Stimulated activated CD8-positive, alpha-beta memory T cell treated with anti-CD3 and anti-CD28 coated beads, Interleukin-12 subunit alpha, Interleukin-12 subunit beta, amount 100 ng/mL, for 24 hours (primary cell): ENCODE measurements at regions not wholly inside any gene's neighbourhood (a gene's known extent, or its start where the extent isn't known, plus 50 kb on each side); places are given as distances from the start of the nearest gene placed in this dataset.

Experiments
- DNase-seq: peaks from one replicate; pipeline ENCODE4 v3.0.0-alpha.2; 2020; ENCODE audit errors: extremely low read depth

DNA sequence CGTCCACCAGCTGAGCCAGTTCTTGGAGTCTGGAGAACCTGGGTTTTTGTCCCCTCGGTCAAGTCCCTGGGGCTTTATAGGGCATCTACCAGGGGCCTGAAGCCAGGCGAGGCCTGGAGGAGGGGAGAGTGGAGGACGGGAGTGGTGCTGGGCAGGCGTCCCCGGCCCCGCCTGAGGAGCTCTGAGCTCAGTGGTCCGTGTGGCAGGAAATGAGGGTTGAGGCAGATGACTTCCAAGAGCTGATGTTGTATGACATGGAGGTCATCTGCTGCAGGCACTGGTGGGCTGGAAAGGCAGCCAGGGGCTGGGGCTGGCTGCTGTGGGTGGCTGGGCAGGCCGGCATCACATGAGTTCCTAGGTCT lies 118.5 kb upstream of the HS6ST1 start:
- no peak for DNase-seq

DNA sequence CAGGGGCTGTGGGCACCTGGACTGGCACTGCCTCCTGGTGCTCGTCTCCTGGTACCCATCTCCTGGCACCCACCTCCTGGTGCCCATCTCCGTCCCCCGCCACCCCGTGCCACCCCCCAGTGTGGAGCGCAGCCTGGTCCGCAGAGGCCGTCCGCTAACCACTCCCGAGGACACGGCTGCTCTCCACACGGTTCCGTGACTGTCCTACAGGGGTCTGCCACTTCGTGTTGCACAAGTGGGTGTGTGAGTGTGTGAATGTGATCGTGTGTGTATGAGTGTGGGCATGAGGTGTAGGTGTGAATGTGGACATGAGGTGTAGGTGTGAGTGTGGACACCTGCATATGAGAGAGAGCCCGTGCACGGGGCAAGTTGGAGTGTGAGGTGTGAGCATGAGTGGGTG lies 119.4 kb upstream of the HS6ST1 start:
- no peak for DNase-seq

DNA sequence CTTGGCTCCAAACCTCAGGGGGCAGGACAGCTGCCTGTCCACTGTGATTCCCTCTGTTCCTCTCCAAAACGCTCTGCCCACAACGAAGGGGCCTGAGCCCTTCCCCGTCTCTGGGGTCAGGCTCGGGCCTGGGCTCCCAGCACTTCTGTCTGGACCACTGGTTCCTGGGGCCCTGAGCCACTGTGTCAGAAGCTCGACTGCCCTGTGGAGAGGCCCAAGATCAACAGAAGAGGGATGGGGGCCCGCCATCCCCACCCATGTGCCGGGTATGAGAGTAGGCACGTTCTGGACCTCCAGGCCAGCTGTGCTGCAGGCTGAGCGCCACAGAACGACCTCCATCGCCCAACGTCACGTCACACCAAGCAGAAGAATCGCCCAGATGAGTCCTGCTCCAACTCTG lies 119.9 kb upstream of the HS6ST1 start:
- DNase-seq: no peak

DNA sequence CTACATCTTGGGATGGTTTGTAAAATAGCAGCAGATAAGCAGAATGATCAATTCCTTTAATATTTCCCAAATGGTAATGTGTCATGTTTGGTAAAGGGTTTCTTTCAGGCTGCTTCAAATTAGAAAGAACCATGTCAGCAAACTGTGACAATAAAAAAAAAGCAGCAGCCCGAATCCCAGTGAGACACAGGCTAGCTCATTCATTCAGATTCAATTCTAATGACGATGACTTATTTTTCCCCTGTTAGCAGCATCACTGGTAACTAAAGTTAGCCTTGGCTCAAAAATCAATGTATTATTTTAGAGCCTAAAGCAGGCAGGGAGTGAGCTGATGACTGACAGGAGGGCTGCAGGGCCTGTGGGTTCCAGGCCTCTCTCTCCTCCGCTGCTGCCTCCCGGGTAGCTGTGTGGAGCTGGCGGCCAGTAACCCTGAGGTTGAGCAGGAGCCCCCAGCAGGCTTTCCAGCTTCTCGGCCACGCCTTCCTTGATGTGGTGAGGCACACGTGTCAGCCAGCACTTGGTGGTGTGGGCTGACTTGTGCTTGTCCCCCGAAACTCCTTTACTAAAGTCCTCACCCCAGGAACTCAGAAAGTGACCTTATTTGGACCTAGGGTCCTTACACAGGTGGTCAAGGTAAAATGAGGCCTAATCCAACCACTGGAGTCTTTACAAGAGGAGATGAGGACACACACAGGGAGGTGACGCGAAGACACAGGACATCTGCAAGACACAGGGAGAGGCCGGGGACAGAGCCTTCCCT lies 120.5 kb upstream of the HS6ST1 start:
- DNase-seq: no peak

GRCh38 chr2:128439791-128440665 lies 121.4 kb upstream of the HS6ST1 start:
- DNase-seq: no peak

- DNase-seq: no peak
Measured at GRCh38 chr2:128440666-128441340, 122.1 kb upstream of the HS6ST1 start.

GRCh38 chr2:128441341-128442052 lies 122.8 kb upstream of the HS6ST1 start:
- no peak for DNase-seq

DNA sequence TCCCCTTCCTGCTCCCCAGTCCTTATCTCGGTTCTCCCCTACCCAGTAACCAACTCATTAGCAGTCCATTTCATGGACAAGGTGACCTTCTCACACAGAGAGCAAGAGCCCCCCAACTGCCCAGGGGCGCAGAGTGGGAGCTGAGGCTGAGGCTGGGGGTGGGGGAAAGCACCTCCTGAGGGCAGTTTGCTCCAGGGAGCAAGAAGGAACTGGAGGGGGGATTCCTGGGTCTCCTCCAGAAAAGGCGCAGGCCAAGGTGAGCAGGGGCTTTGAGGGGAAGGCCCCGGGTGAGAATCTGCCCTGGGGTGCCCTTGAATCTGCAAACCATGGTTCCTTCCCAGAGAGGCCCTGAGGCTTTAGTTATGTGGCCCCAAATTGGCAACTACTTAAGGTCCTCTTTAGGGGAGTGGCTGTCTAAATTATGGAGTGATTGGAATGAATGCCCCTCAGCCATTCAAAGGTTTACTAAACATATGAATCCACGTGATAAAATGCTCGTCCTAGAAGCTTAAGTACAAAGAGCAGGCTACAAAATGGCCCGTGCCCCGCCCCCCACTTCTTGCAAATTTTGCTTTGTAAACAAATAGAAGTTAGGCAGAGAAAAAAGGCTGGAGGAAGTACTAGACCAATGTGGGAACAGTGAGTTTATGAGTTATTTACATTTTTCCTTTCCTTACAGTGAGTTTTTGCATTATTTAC lies 123.5 kb upstream of the HS6ST1 start:
- DNase-seq: no peak

DNA sequence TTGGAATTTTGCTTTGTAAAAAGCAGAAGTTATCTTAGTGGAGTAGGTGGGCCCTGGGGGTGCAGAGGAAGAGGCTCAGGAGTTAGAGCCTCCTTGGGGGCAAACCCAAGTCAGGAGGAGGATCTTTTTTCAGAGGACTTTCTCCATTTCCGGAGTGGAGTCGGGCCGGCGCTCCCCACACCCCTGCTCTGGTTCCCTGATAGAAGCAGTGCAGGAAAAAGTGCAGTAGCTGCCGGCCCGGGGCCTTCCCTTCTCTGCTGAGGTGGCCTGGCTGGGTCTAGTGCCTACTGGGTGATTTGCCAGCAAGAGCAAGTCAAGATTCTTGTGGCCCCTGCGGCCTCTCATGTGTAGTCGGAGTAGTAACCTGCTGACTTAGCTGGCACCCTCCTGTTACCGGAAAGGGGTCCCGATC lies 124.2 kb upstream of the HS6ST1 start:
- DNase-seq: no peak

DNA sequence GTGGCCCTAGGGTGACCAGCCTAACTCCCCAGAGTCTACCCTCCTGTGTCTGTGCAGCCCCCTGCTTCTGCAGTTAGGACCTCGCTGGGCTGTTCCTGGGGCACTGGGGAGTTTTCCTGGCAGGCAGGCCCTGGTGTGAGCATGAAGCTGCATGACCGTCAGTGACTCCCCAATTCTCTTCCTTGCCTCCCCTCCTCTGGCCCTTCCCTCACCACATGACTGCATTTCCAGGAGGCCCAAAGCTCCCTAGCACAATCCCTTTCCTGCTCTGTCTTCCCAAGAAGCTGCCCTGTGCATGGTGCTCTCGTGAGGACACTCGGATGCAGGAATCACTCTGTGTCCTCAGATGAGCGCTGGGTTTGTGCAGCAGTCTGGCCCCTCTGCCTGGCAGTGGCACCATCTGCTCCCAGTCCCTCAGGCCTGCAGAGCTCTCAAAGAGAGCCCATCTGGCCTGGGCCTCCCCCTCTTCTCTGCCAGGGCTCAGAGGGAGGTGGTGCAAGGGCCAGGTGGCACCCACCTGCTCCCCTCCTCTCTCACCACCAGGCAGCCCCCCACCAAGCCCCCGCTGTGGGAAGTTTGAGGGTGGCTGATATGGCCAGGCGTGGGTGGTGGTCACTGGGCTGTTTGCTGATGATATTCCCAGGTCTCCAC lies 125.6 kb upstream of the HS6ST1 start:
- DNase-seq: no peak

DNA sequence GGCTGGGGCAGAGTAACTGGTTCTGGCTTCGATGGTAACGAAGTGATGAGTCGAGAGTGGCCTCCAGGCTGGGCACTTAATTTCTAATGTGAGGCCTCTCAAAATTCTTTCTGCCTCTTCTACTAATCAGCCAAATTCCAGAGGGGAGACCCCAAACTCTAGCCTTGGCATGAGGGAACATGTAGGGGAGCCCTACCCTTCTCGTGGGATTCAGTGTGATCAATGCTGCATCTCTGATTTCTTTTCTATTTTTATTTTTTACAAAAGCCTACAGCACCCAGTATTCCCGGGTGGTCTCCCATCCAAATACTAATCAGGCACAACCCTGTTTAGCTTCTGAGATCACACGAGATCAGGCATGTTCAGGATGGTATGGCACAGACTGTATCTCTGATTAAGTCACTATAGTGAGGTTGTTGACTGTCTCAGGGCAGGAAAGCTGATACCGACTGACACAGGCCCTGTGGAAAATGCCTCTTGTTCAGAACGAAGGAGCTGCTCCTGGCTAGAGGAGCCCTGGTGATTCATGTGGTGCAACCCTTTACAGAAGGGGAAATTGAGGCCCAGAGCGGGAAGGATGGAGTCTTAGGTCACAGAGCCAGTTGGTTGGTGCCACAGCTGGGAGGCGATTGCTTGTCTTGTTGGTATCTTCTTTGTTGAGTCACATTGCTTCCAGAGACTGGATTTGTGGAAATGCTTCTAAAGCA lies 126.3 kb upstream of the HS6ST1 start:
- no peak for DNase-seq

- DNase-seq: no peak
Measured at GRCh38 chr2:128445523-128445900, 126.8 kb upstream of the HS6ST1 start.

DNA sequence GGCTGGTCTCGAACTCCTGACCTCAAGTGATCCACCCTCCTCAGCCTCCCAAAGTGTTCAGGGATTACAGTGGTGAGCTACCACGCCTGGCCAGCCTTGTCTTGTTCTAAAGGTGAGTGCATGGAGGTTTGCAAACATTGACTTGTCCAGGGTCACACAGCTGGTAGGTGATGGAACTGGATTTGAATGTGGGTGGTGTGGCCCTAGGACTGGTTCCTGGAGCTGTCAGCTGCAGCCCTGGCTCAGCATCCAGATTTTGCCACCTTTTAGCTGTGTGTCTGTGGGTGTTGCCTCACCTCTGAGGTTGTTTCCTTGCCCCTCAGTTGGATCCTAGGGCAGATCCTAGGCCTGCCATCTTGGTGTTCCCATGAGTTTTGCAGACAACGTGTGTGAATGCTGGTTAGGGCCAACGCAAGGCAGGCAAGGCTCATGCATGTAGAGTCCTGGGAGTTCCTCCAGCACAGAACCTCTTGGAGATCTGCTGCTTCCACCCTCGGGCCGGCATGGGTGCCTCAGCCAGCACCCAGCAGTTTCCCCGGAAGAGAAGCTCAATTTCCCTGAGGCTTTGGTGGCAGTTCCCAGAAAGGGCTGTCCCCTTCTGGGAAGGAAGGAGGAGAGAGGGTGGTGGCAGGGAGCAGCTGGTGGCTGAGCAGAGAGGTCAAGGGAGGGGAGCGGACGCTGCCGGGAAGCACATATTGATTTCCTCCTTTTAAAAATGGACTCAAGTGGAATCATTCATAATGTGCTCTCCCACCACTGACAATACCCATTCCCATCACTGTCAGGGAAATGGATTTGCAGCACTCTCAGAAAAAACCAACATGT lies 127.6 kb upstream of the HS6ST1 start:
- no peak for DNase-seq

GRCh38 chr2:128446874-128447537 lies 128.3 kb upstream of the HS6ST1 start:
- no peak for DNase-seq

GRCh38 chr2:128447538-128447995 lies 128.9 kb upstream of the HS6ST1 start:
- no peak for DNase-seq

GRCh38 chr2:128448331-128449225 lies 129.9 kb upstream of the HS6ST1 start:
- DNase-seq: no peak

DNA sequence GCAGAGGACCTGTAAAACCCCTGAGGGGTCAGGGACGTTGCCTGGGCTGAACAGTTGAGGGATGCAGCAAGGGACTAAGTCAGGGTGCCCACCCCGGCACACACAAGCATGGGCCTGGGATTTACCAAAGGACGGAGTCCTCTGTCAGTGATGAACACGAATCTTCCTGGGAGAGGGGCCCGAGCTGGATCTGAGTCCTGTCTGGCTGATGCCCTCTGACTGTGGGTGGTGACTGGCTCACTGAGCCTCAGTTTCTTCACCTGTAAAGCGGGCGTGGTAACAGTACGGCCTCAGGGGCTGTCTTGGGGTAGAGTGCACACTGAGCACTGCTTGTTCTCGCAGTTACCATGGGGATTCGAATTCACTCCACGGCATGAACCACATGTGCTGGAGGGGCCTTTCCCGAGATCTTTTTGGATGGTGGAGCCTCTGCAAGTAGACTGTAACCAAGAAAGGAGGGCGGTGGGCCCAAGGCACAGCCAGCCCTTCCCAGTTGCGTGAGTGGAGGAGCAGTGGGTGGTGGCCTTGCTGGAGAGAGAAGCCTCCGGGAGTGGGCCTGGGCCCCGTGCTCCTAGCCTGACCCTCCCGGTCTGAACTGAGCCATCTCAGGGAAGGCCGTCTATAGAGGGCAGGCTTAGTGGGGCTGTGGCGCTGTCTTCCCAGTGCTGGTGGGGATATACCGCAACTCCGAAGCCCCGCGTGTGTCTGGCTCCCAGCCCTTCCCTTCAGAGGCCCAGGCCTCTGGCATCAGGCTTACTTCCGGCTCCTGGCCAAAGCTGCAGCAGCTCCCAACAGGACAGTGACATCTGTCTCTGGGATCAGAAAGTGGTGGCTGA lies 130.8 kb upstream of the HS6ST1 start:
- no peak for DNase-seq
